MM.1S (cell line): ENCODE measurements at regions not wholly inside any gene's neighbourhood (a gene's known extent, or its start where the extent isn't known, plus 50 kb on each side); places are given as distances from the start of the nearest gene placed in this dataset.

Source experiments
- DNase-seq: peaks from one replicate; pipeline ENCODE4 v3.0.0-alpha.2; 2015
- H2AFZ ChIP-seq: fragments of 300-600 bp; sonication (generic); 2 replicates; pipeline ENCODE4 v1.6.0; 2016; ENCODE audit warnings: antibody characterized with exemption, low read length
- H3F3A ChIP-seq: fragments of 300-600 bp; sonication (generic); 2 replicates; pipeline ENCODE4 v1.6.1; 2016; ENCODE audit warnings: mild to moderate bottlenecking, antibody characterized with exemption, low read length, moderate library complexity, mixed read lengths; ENCODE audit not compliant: insufficient read depth
- H3K27ac ChIP-seq: fragments of 300-600 bp; sonication (generic); 2 replicates; pipeline ENCODE4 v1.5.1; 2016; ENCODE audit warnings: mild to moderate bottlenecking, low read length
- H3K27me3 ChIP-seq: fragments of 300-600 bp; sonication (generic); replicated peaks from 2 replicates; pipeline ENCODE4 v1.6.0; 2016; ENCODE audit warnings: low read length; ENCODE audit not compliant: insufficient read depth
- H3K36me3 ChIP-seq: fragments of 300-600 bp; sonication (generic); replicated peaks from 2 replicates; pipeline ENCODE4 v1.6.1; 2016; ENCODE audit warnings: mild to moderate bottlenecking, low read length, mixed read lengths; ENCODE audit not compliant: insufficient read depth
- H3K4me1 ChIP-seq: fragments of 300-600 bp; sonication (generic); 2 replicates; pipeline ENCODE4 v1.6.1; 2016; ENCODE audit warnings: low read length, mixed read lengths
- H3K4me2 ChIP-seq: fragments of 300-600 bp; sonication (generic); 2 replicates; pipeline ENCODE4 v1.6.0; 2016; ENCODE audit warnings: low read depth, low read length
- H3K4me3 ChIP-seq: fragments of 300-600 bp; sonication (generic); 2 replicates; pipeline ENCODE4 v1.5.1; 2016; ENCODE audit warnings: low read length, mixed read lengths
- H3K79me2 ChIP-seq: fragments of 300-600 bp; sonication (generic); 2 replicates; pipeline ENCODE4 v1.6.1; 2016; ENCODE audit warnings: mixed run types, low read length, mixed read lengths
- H3K9ac ChIP-seq: fragments of 300-600 bp; sonication (generic); 2 replicates; pipeline ENCODE4 v1.6.1; 2016; ENCODE audit warnings: low read length, mixed read lengths
- H3K9me2 ChIP-seq: fragments of 300-600 bp; sonication (generic); replicated peaks from 2 replicates; pipeline ENCODE4 v1.6.1; 2016; ENCODE audit warnings: mild to moderate bottlenecking, low read length, mixed read lengths; ENCODE audit not compliant: insufficient read depth
- H3K9me3 ChIP-seq: fragments of 300-600 bp; sonication (generic); replicated peaks from 2 replicates; pipeline ENCODE4 v1.6.1; 2016; ENCODE audit warnings: mild to moderate bottlenecking, low read length, mixed read lengths; ENCODE audit not compliant: insufficient read depth
- H4K20me1 ChIP-seq: fragments of 300-600 bp; sonication (generic); 2 replicates; pipeline ENCODE4 v1.6.1; 2016; ENCODE audit warnings: mild to moderate bottlenecking, low read length, moderate library complexity, mixed read lengths; ENCODE audit not compliant: insufficient read depth
- CTCF ChIP-seq: fragments of 300-600 bp; sonication (generic); IDR thresholded peaks from 2 replicates; pipeline ENCODE4 v1.5.1; 2016; ENCODE audit warnings: antibody characterized with exemption, low read length, mixed read lengths
- EZH2 ChIP-seq: fragments of 300-600 bp; sonication (generic); optimal IDR thresholded peaks from 2 replicates; pipeline ENCODE3; 2017; ENCODE audit warnings: low read depth, mild to moderate bottlenecking, antibody characterized with exemption, low read length, mixed read lengths
- EZH2phosphoT487 ChIP-seq: fragments of 300-600 bp; sonication (generic); IDR thresholded peaks from 2 replicates; pipeline ENCODE4 v1.6.1; 2018; ENCODE audit warnings: antibody characterized with exemption, low read length

GRCh38 chr12:63025116-63025515 is 90.2 kb upstream of the PPM1H start:
- H3K4me2 ChIP-seq, result no peak overlapping the region
- H3K27me3 ChIP-seq, result no peaks in the 10 kb centered on the region
- no peak overlapping the region for H3K9ac ChIP-seq
- H3K4me3 ChIP-seq, result no peak overlapping the region
- no peaks in the 10 kb centered on the region for H4K20me1 ChIP-seq
- H3K9me3 ChIP-seq, result no peaks in the 10 kb centered on the region
- TF ChIP-seq CTCF, result no peak
- TF ChIP-seq EZH2, result no peak
- TF ChIP-seq EZH2phosphoT487, result no peak
- H3F3A ChIP-seq, result no peaks in the 10 kb centered on the region
- DNase-seq, result no peak
- no peaks in the 10 kb centered on the region for H3K36me3 ChIP-seq
- H3K4me1 ChIP-seq, result peaks cover 3% of the 10 kb centered on the region; the same call in 1 of the 2 replicates
- H3K9me2 ChIP-seq, result no peaks in the 10 kb centered on the region
- no peak overlapping the region for H2AFZ ChIP-seq
- H3K27ac ChIP-seq, result no peak overlapping the region
- no peaks in the 10 kb centered on the region for H3K79me2 ChIP-seq

- H3K4me3 ChIP-seq, result no peak overlapping the region
- H3K27me3 ChIP-seq, result no peaks in the 10 kb centered on the region
- no peak overlapping the region for H3K4me2 ChIP-seq
- TF ChIP-seq CTCF (no peak), EZH2phosphoT487 (no peak), EZH2 (no peak)
- no peak overlapping the region for H3K27ac ChIP-seq
- H2AFZ ChIP-seq, result no peak overlapping the region
- no peaks in the 10 kb centered on the region for H3K79me2 ChIP-seq
- no peaks in the 10 kb centered on the region for H3K9me2 ChIP-seq
- peaks cover 8% of the 10 kb centered on the region; the same call in 1 of the 2 replicates for H3K4me1 ChIP-seq
- no peaks in the 10 kb centered on the region for H3K36me3 ChIP-seq
- no peak for DNase-seq
- H4K20me1 ChIP-seq, result no peaks in the 10 kb centered on the region
- no peaks in the 10 kb centered on the region for H3K9me3 ChIP-seq
- H3K9ac ChIP-seq, result no peak overlapping the region
- no peaks in the 10 kb centered on the region for H3F3A ChIP-seq
These were observed 89.0 kb upstream of the PPM1H start for GRCh38 chr12:63023926-63024325.

GRCh38 chr12:63021116-63021515 is 86.2 kb upstream of the PPM1H start:
- no peaks in the 10 kb centered on the region for H3K79me2 ChIP-seq
- no peaks in the 10 kb centered on the region for H3K9me2 ChIP-seq
- no peak for TF ChIP-seq EZH2
- no peak for TF ChIP-seq EZH2phosphoT487
- no peak for TF ChIP-seq CTCF
- H3K36me3 ChIP-seq, result no peaks in the 10 kb centered on the region
- no peak overlapping the region for H3K27ac ChIP-seq
- H3K4me1 ChIP-seq, result peaks cover 8% of the 10 kb centered on the region; the same call in 1 of the 2 replicates
- H3K4me2 ChIP-seq, result no peak overlapping the region
- no peaks in the 10 kb centered on the region for H4K20me1 ChIP-seq
- no peaks in the 10 kb centered on the region for H3K27me3 ChIP-seq
- H3K9me3 ChIP-seq, result no peaks in the 10 kb centered on the region
- DNase-seq, result no peak
- no peak overlapping the region for H2AFZ ChIP-seq
- no peak overlapping the region for H3K9ac ChIP-seq
- no peaks in the 10 kb centered on the region for H3F3A ChIP-seq
- H3K4me3 ChIP-seq, result no peak overlapping the region
